HepG2 (cell line): ENCODE measurements at regions not wholly inside any gene's neighbourhood (a gene's known extent, or its start where the extent isn't known, plus 50 kb on each side); places are given as distances from the start of the nearest gene placed in this dataset.

Experiments used
- ATAC-seq: fragments of 200-7000 bp; cut with Tn5 transposase; 3 replicates; pipeline ENCODE4 v1.9.1; 2020; ENCODE audit warnings: mild to moderate bottlenecking, moderate library complexity
- BruUV-seq: library from RNA; stranded (reverse); fragments of 400-500 nt; replicated peaks from 2 replicates; lab custom pipeline; 2021; lab: Mats Ljungman, UMichigan
- CTCF ChIA-PET: fragments of 300-600 bp; formaldehyde crosslinking; extraction: SDS; loops from one replicate; lab custom pipeline; 2021; ENCODE audit warnings: low total read pairs, inconsistent platforms, low intra/inter-chr PET ratio; lab: Yijun Ruan, JAX
- POLR2A ChIA-PET: fragments of 350-600 bp; sonication (Branson Sonifier 250); formaldehyde crosslinking; loops from one replicate; lab custom pipeline; 2020; ENCODE audit warnings: antibody characterized with exemption, inconsistent platforms; lab: Yijun Ruan, JAX
- DNase-seq: peaks from one replicate; pipeline ENCODE4 v3.0.0-alpha.2; 2015; ENCODE audit warnings: low spot score
- FAIRE-seq: peaks from 3 replicates; lab custom pipeline; 2011; peaks lifted over from hg19 to GRCh38; lab: Jason Lieb, UNC
- H2AFZ ChIP-seq: one replicate; pipeline ENCODE4 v1.6.1; 2011; ENCODE audit warnings: low read length, inconsistent platforms
- H3K27ac ChIP-seq: fragments of 300-600 bp; 3 replicates; pipeline ENCODE4 v1.8.0; 2011; ENCODE audit warnings: mixed run types, mild to moderate bottlenecking, mixed read lengths, low read length, inconsistent platforms; ENCODE audit not compliant: insufficient read depth; ENCODE audit errors: extremely low read length
- H3K27me3 ChIP-seq, 2 experiments: fragments of 200-600 bp in 1 of 2; 2 replicates in 1 of 2; 3 replicates in 1 of 2; pipeline versions ENCODE4 v1.6.0 to v1.8.0; 2011; ENCODE audit warnings: low read length in 2 of 2, mild to moderate bottlenecking in 2 of 2, moderate library complexity in 2 of 2, inconsistent platforms in 1 of 2; ENCODE audit not compliant: insufficient read depth in 2 of 2, control insufficient read depth in 1 of 2
- H3K36me3 ChIP-seq, 2 experiments: fragments of 200-600 bp in 1 of 2; replicated peaks in 1 of 2; 2 replicates in 1 of 2; 3 replicates in 1 of 2; pipeline versions ENCODE4 v1.5.1 to v1.8.0; 2011; ENCODE audit warnings: low read length in 2 of 2, inconsistent platforms in 1 of 2; ENCODE audit not compliant: insufficient read depth in 2 of 2, control insufficient read depth in 1 of 2
- H3K4me1 ChIP-seq: 2 replicates; pipeline ENCODE4 v1.5.1; 2012; ENCODE audit warnings: low read length, inconsistent platforms; ENCODE audit not compliant: insufficient read depth
- H3K4me2 ChIP-seq: 2 replicates; pipeline ENCODE4 v1.6.0; 2011; ENCODE audit warnings: low read depth, low read length, inconsistent platforms
- H3K4me3 ChIP-seq, 3 experiments: fragments of 200-600 bp in 1 of 3; sonication (generic), shearing (Covaris generic) in 1 of 3; replicated peaks in 1 of 3; 2 replicates each; pipeline ENCODE4 v1.5.1; 2011 to 2016; ENCODE audit warnings: low read length in 3 of 3, inconsistent platforms in 2 of 3, low read depth in 2 of 3, mild to moderate bottlenecking in 2 of 3, control low read depth in 1 of 3, mixed read lengths in 1 of 3; ENCODE audit not compliant: insufficient read depth in 1 of 3
- H3K79me2 ChIP-seq: one replicate; pipeline ENCODE4 v1.6.1; 2011; ENCODE audit warnings: low read length, inconsistent platforms; ENCODE audit not compliant: insufficient read depth
- H3K9ac ChIP-seq: 2 replicates; pipeline ENCODE4 v1.6.0; 2011; ENCODE audit warnings: mild to moderate bottlenecking, low read depth, low read length, inconsistent platforms; ENCODE audit not compliant: insufficient read depth
- H3K9me3 ChIP-seq: 2 replicates; pipeline ENCODE4 v1.5.1; 2012; ENCODE audit warnings: mild to moderate bottlenecking, low read length
- H4K20me1 ChIP-seq: 2 replicates; pipeline ENCODE4 v1.6.0; 2011; ENCODE audit warnings: inconsistent platforms, mild to moderate bottlenecking, low read length, moderate library complexity; ENCODE audit not compliant: insufficient read depth
- BRD4 ChIP-seq: sonication (generic); formaldehyde crosslinking; IDR thresholded peaks from 2 replicates; pipeline ENCODE4 v1.4.0; 2020; ENCODE audit warnings: missing genetic modification reagents
- KAT2B ChIP-seq: fragments of 150-350 bp; IDR thresholded peaks from 2 replicates; pipeline ENCODE4 v1.6.1; 2014; ENCODE audit warnings: low read depth, low read length, borderline replicate concordance
- KAT8 ChIP-seq: IDR thresholded peaks from 2 replicates; pipeline ENCODE4 v1.6.1; 2016; ENCODE audit warnings: missing genetic modification reagents, missing compliant biosample characterization
- KLF13 ChIP-seq: sonication (generic); formaldehyde crosslinking; IDR thresholded peaks from 2 replicates; pipeline ENCODE4 v1.4.0; 2020; ENCODE audit warnings: mild to moderate bottlenecking, missing genetic modification reagents
- POLR2G ChIP-seq: fragments of 200-400 bp; formaldehyde crosslinking; IDR thresholded peaks from 2 replicates; pipeline ENCODE4 v1.6.1; 2018; ENCODE audit warnings: mild to moderate bottlenecking, low read depth, low read length, moderate library complexity
- SNAPC5 ChIP-seq: sonication (generic); formaldehyde crosslinking; IDR thresholded peaks from 2 replicates; pipeline ENCODE4 v1.8.1; 2023; ENCODE audit warnings: mild to moderate bottlenecking, missing genetic modification reagents, borderline replicate concordance
- TFAP4 ChIP-seq: sonication (generic); IDR thresholded peaks from 2 replicates; pipeline ENCODE4 v1.6.1; 2016; ENCODE audit warnings: low read depth, borderline replicate concordance
- ZNF205 ChIP-seq: IDR thresholded peaks from 2 replicates; pipeline ENCODE4 v1.6.1; 2018; ENCODE audit warnings: missing biosample characterization, missing genetic modification reagents
- ZNF326 ChIP-seq: sonication (generic); formaldehyde crosslinking; IDR thresholded peaks from 2 replicates; pipeline ENCODE4 v1.4.0; 2020; ENCODE audit warnings: missing genetic modification reagents, borderline replicate concordance
- ZNF329 ChIP-seq: sonication (generic); formaldehyde crosslinking; IDR thresholded peaks from 2 replicates; pipeline ENCODE4 v1.9.0; 2021; ENCODE audit warnings: low read depth, mild to moderate bottlenecking, missing genetic modification reagents
- ZNF781 ChIP-seq: sonication (generic); formaldehyde crosslinking; IDR thresholded peaks from 2 replicates; pipeline ENCODE4 v1.5.1; 2020; ENCODE audit warnings: borderline replicate concordance, mild to moderate bottlenecking, missing genetic modification reagents; ENCODE audit errors: not compliant biosample characterization
- WGBS: methylation state at CpG from one replicate; pipeline ENCODE4 v1.1.6; 2017; ENCODE audit warnings: low lambda C conversion rate; 5-methylcytosine and 5-hydroxymethylcytosine counted together
- in situ Hi-C: cut with HindIII; loops from 2 replicates; pipeline ENCODE4 v1.10.0; 2017; ENCODE audit warnings: low pct_unique_long_range_greater_than_20kb; ENCODE audit not compliant: extremely low pct_ligation_motif_present
- intact Hi-C: fragments of 100-400 bp; cut with micrococcal nuclease; formaldehyde crosslinking; loops from one replicate; pipeline ENCODE4 v1.10.0; 2022; ENCODE audit not compliant: unreplicated experiment

- Histone ChIP-seq H4K20me1 (no peaks in the 10 kb centered on the region), H3K4me1 (no peaks in the 10 kb centered on the region), H3K9me3 (no peaks in the 10 kb centered on the region), H3K9ac (no peak overlapping the region), H3K36me3 (no peaks in the 10 kb centered on the region), H2AFZ (no peak overlapping the region), H3K4me3 (no peak overlapping the region), H3K27me3 (peaks cover 4 to 67% of the 10 kb centered on the region in 2 experiments; a peak in 4 of 5 replicates), H3K79me2 (no peaks in the 10 kb centered on the region)
- intact Hi-C loops (no loop called here), in situ Hi-C loops (no loop called here)
- FAIRE-seq, result no peak
- ATAC-seq, result no peak
- CTCF ChIA-PET, result no interaction called here
- POLR2A ChIA-PET, result no interaction called here
- TF ChIP-seq KLF13 (CRISPR knock-in tag), result no peak
- TF ChIP-seq KAT8 (CRISPR knock-in tag), result no peak
- TF ChIP-seq ZNF205 (CRISPR knock-in tag), result no peak
- no peak for TF ChIP-seq KAT2B
- TF ChIP-seq, all 625 proteins: peak for 0
- BruUV-seq, result no TSS peak
- 26% methylated on average over 12 of the region's 12 CpGs for WGBS
- DNase-seq, result no peak
- no peak overlapping the region for H3K4me2 ChIP-seq
- H3K27ac ChIP-seq, result no peak overlapping the region
Observed at GRCh38 chr16:86635926-86636325, 57.6 kb downstream of the FOXL1 start.

- BruUV-seq, result no TSS peak
- FAIRE-seq, result no peak
- Histone ChIP-seq H3K4me1 (no peaks in the 10 kb centered on the region), H3K36me3 (no peaks in the 10 kb centered on the region), H3K4me2 (no peak overlapping the region), H4K20me1 (no peaks in the 10 kb centered on the region), H3K4me3 (no peak overlapping the region), H3K27me3 (peaks cover 1 to 62% of the 10 kb centered on the region in 2 experiments; a peak in 4 of 5 replicates), H3K79me2 (no peaks in the 10 kb centered on the region), H2AFZ (no peak overlapping the region), H3K27ac (no peak overlapping the region), H3K9ac (no peak overlapping the region), H3K9me3 (no peaks in the 10 kb centered on the region)
- no peak for DNase-seq
- CTCF ChIA-PET, result no interaction called here
- TF ChIP-seq ZNF326 (CRISPR knock-in tag) (no peak), TFAP4 (no peak), ZNF329 (CRISPR knock-in tag) (no peak), POLR2G (no peak), SNAPC5 (CRISPR knock-in tag) (no peak), ZNF781 (CRISPR knock-in tag) (no peak), BRD4 (CRISPR knock-in tag) (no peak)
- in situ Hi-C loops, result no loop called here
- WGBS, result 35% methylated on average over 2 of the region's 2 CpGs
- POLR2A ChIA-PET, result no interaction called here
- no peak for ATAC-seq
- intact Hi-C loops, result no loop called here
Observed at GRCh38 chr16:86637744-86638143, 59.4 kb downstream of the FOXL1 start.
